Sigmoid colon (tissue), 6 donors: ENCODE measurements at regions not wholly inside any gene's neighbourhood (a gene's known extent, or its start where the extent isn't known, plus 50 kb on each side); places are given as distances from the start of the nearest gene placed in this dataset.
A peak's percentile ranks its signal among the peaks of the same experiment; 100 is the strongest.

Source experiments
- DNase-seq: peaks from one replicate; pipeline ENCODE4 v3.0.0-alpha.2; 2019
- H3K27ac ChIP-seq, 4 donors: fragments of 200-600 bp; sonication (generic); one replicate each; pipeline ENCODE4 v1.5.1; 2016 to 2019; ENCODE audit warnings: mild to moderate bottlenecking in 1 of 4
- H3K27me3 ChIP-seq, 3 donors: fragments of 200-600 bp; sonication (generic); one replicate each; pipeline ENCODE4 v1.5.1; 2019; ENCODE audit warnings: mild to moderate bottlenecking in 1 of 3
- H3K36me3 ChIP-seq, 4 donors: fragments of 200-600 bp; sonication (generic); one replicate each; pipeline ENCODE4 v1.5.1; 2016 to 2019
- H3K4me1 ChIP-seq, 4 donors: fragments of 200-600 bp; sonication (generic); one replicate each; pipeline ENCODE4 v1.5.1; 2017 to 2019
- H3K4me3 ChIP-seq, 4 donors: fragments of 200-600 bp; sonication (generic); one replicate each; pipeline ENCODE4 v1.5.1; 2017 to 2019; ENCODE audit warnings: mild to moderate bottlenecking in 2 of 4, moderate library complexity in 1 of 4
- H3K9me3 ChIP-seq, 4 donors: fragments of 200-600 bp in 3 of 4; sonication (generic) in 3 of 4; one replicate each; pipeline versions ENCODE4 v1.5.1 to v1.6.1; 2013 to 2019
- CTCF ChIP-seq, 4 experiments: fragments of 450-650 bp in 3 of 4; fragments of 200-600 bp in 1 of 4; IDR thresholded peaks; one replicate each; pipeline ENCODE4 v1.5.1; 2016 to 2019; ENCODE audit warnings: antibody characterized with exemption in 4 of 4, mild to moderate bottlenecking in 3 of 4, moderate library complexity in 2 of 4
- EP300 ChIP-seq, 4 donors: sonication (generic); formaldehyde crosslinking; IDR thresholded peaks; one replicate each; pipeline ENCODE4 v1.6.1; 2017; ENCODE audit warnings: antibody characterized with exemption in 4 of 4
- POLR2A ChIP-seq, 2 donors: fragments of 450-650 bp; IDR thresholded peaks; one replicate each; pipeline ENCODE4 v1.6.1; 2016; ENCODE audit warnings: antibody characterized with exemption in 2 of 2, mild to moderate bottlenecking in 2 of 2, moderate library complexity in 2 of 2
- POLR2AphosphoS5 ChIP-seq, 4 donors: sonication (generic); formaldehyde crosslinking; IDR thresholded peaks; one replicate each; pipeline ENCODE4 v1.6.1; 2017; ENCODE audit warnings: antibody characterized with exemption in 4 of 4
- WGBS, 2 donors: extraction: QIAGEN DNeasy Blood & Tissue Kit; methylation state at CpG; one replicate each; pipeline ENCODE4 v1.1.7; 2013; 5-methylcytosine and 5-hydroxymethylcytosine counted together
- intact Hi-C: fragments of 100-400 bp; cut with DNase I; formaldehyde crosslinking; loops from one replicate; pipeline ENCODE4 v1.15.1; 2023
- donor health status: healthy with polysubstance abuse.
- donor health status: healthy.

GRCh38 chr9:96139592-96140295, 162.2 kb downstream of the HSD17B3 start:
- intact Hi-C loops: loop anchor here (5.0 kb wide), 1 partner anchor 117 kb away; no protein-coding TSS in a partner anchor
- H3K36me3 ChIP-seq: no peaks in the 10 kb centered on the region
- 59 to 67% methylated on average over 15 of the region's 15 CpGs for WGBS, 2 donors
- no peaks in the 10 kb centered on the region for H3K27me3 ChIP-seq
- H3K4me1 ChIP-seq: peaks cover 0 to 60% (median 55%) of the 10 kb centered on the region in 4 donors
- peak overlapping the region in 1 of 4 donors; percentile 1 for H3K4me3 ChIP-seq
- peak; percentile 91 for DNase-seq
- TF ChIP-seq POLR2A (IDR thresholded peaks at IDR 0.05) (no peak), EP300 (IDR thresholded peaks at IDR 0.05) (peak in 1 of 4 donors; percentile 18), POLR2AphosphoS5 (IDR thresholded peaks at IDR 0.05) (peak; percentile 45 to 71 (median 60)), CTCF (IDR thresholded peaks at IDR 0.05) (no peak)
- no peaks in the 10 kb centered on the region for H3K9me3 ChIP-seq
- H3K27ac ChIP-seq: peak overlapping the region; percentile 79 to 85 (median 80)

- TF ChIP-seq CTCF (IDR thresholded peaks at IDR 0.05) (no peak), POLR2AphosphoS5 (IDR thresholded peaks at IDR 0.05) (no peak), EP300 (IDR thresholded peaks at IDR 0.05) (no peak), POLR2A (IDR thresholded peaks at IDR 0.05) (no peak)
- DNase-seq: peak; percentile 57
- H3K4me1 ChIP-seq: peaks cover 0 to 60% (median 55%) of the 10 kb centered on the region in 4 donors
- H3K4me3 ChIP-seq: no peak overlapping the region
- peak overlapping the region; percentile 79 to 85 (median 80) for H3K27ac ChIP-seq
- 94% methylated on average over 3 of the region's 3 CpGs for WGBS, 2 donors
- intact Hi-C loops: loop anchor here (5.0 kb wide), 1 partner anchor 116 kb away; no protein-coding TSS in a partner anchor
- H3K27me3 ChIP-seq: no peaks in the 10 kb centered on the region
- no peaks in the 10 kb centered on the region for H3K9me3 ChIP-seq
- H3K36me3 ChIP-seq: no peaks in the 10 kb centered on the region
Measured at GRCh38 chr9:96138616-96139015, 163.4 kb downstream of the HSD17B3 start.

GRCh38 chr9:96137671-96138429, 164.1 kb downstream of the HSD17B3 start:
- no peaks in the 10 kb centered on the region for H3K27me3 ChIP-seq
- H3K9me3 ChIP-seq: no peaks in the 10 kb centered on the region
- DNase-seq: peak; percentile 35
- peak overlapping the region; percentile 79 to 85 (median 80) for H3K27ac ChIP-seq
- H3K36me3 ChIP-seq: no peaks in the 10 kb centered on the region
- TF ChIP-seq CTCF (IDR thresholded peaks at IDR 0.05) (no peak), POLR2AphosphoS5 (IDR thresholded peaks at IDR 0.05) (no peak), POLR2A (IDR thresholded peaks at IDR 0.05) (no peak), EP300 (IDR thresholded peaks at IDR 0.05) (no peak)
- intact Hi-C loops: loop anchor here (5.0 kb wide), 1 partner anchor 116 kb away; no protein-coding TSS in a partner anchor
- peak overlapping the region in 3 of 4 donors; percentile 24 to 32 (median 29) for H3K4me3 ChIP-seq
- H3K4me1 ChIP-seq: peaks cover 0 to 60% (median 55%) of the 10 kb centered on the region in 4 donors
- WGBS, 2 donors: 56 to 66% methylated on average over 6 of the region's 6 CpGs

GRCh38 chr9:96136992-96137670, 164.8 kb downstream of the HSD17B3 start:
- Histone ChIP-seq H3K36me3 (no peaks in the 10 kb centered on the region), H3K27ac (peak overlapping the region; percentile 79 to 85 (median 80)), H3K4me1 (peaks cover 0 to 60% (median 55%) of the 10 kb centered on the region in 4 donors), H3K27me3 (no peaks in the 10 kb centered on the region), H3K9me3 (no peaks in the 10 kb centered on the region), H3K4me3 (peak overlapping the region in 3 of 4 donors; percentile 24 to 32 (median 29))
- intact Hi-C loops: loop anchor here (5.0 kb wide), 1 partner anchor 115 kb away; no protein-coding TSS in a partner anchor
- 2 to 20% methylated on average over 8 of the region's 8 CpGs for WGBS, 2 donors
- DNase-seq: peak; percentile 87
- no peak for TF ChIP-seq EP300 (IDR thresholded peaks at IDR 0.05)
- peak in 2 of 4 donors; percentile 34 to 43 for TF ChIP-seq POLR2AphosphoS5 (IDR thresholded peaks at IDR 0.05)
